Hypothalamus (tissue), 51 donors: ENCODE measurements at regions not wholly inside any gene's neighbourhood (a gene's known extent, or its start where the extent isn't known, plus 50 kb on each side); places are given as distances from the start of the nearest gene placed in this dataset.

ENCODE experiments used
- DNase-seq, 51 donors: peaks; one replicate each; lab custom pipeline; 2025; lab: John Stamatoyannopoulos, UW

- DNase-seq, result no peak
Observed at GRCh38 chr5:118233606-118234005, 754.7 kb downstream of the DTWD2 start.

GRCh38 chr5:118228489-118228888 lies 759.9 kb downstream of the DTWD2 start:
- no peak for DNase-seq

- no peak for DNase-seq
Observed at GRCh38 chr5:118224546-118224945, 763.8 kb downstream of the DTWD2 start.

- DNase-seq, result no peak
Observed at GRCh38 chr5:118220556-118221195, 767.7 kb downstream of the DTWD2 start.

GRCh38 chr5:118211606-118212005 lies 776.7 kb downstream of the DTWD2 start:
- DNase-seq, result no peak

GRCh38 chr5:118208031-118208453 lies 780.3 kb downstream of the DTWD2 start:
- DNase-seq, result no peak

- no peak for DNase-seq
Observed at GRCh38 chr5:118199801-118200200, 788.5 kb downstream of the DTWD2 start.

- no peak for DNase-seq
Observed at GRCh38 chr5:118196229-118196628, 792.1 kb downstream of the DTWD2 start.

- DNase-seq, result no peak
Observed at GRCh38 chr5:118195211-118195610, 793.1 kb downstream of the DTWD2 start.

- DNase-seq, result no peak
Observed at GRCh38 chr5:118193194-118193905, 795.0 kb downstream of the DTWD2 start.

GRCh38 chr5:118185018-118185417 lies 803.3 kb downstream of the DTWD2 start:
- DNase-seq, result no peak

- no peak for DNase-seq
Observed at GRCh38 chr5:118176146-118176545, 812.2 kb downstream of the DTWD2 start.

GRCh38 chr5:118174671-118175070 lies 813.7 kb downstream of the DTWD2 start:
- no peak for DNase-seq

GRCh38 chr5:118173340-118173739 lies 815.0 kb downstream of the DTWD2 start:
- no peak for DNase-seq

- no peak for DNase-seq
Observed at GRCh38 chr5:118165619-118166018, 822.7 kb downstream of the DTWD2 start.

GRCh38 chr5:118156181-118156580 lies 832.2 kb downstream of the DTWD2 start:
- no peak for DNase-seq

GRCh38 chr5:118146824-118147223 lies 841.5 kb downstream of the DTWD2 start:
- no peak for DNase-seq

GRCh38 chr5:118144540-118144939 lies 843.8 kb downstream of the DTWD2 start:
- no peak for DNase-seq

GRCh38 chr5:118139361-118139760 lies 849.0 kb downstream of the DTWD2 start:
- no peak for DNase-seq

- no peak for DNase-seq
Observed at GRCh38 chr5:118126159-118126558, 862.2 kb downstream of the DTWD2 start.

- DNase-seq, result no peak
Observed at GRCh38 chr5:118125687-118126086, 862.7 kb downstream of the DTWD2 start.

- no peak for DNase-seq
Observed at GRCh38 chr5:118121258-118121657, 867.1 kb downstream of the DTWD2 start.
